Vagina (tissue), 2 donors: ENCODE measurements at regions not wholly inside any gene's neighbourhood (a gene's known extent, or its start where the extent isn't known, plus 50 kb on each side); places are given as distances from the start of the nearest gene placed in this dataset.

Source experiments
- CTCF ChIP-seq, 3 experiments: fragments of 450-650 bp in 2 of 3; fragments of 200-600 bp in 1 of 3; sonication (generic) in 1 of 3; IDR thresholded peaks; one replicate each; pipeline ENCODE4 v1.5.1; 2017 to 2019; ENCODE audit warnings: antibody characterized with exemption in 3 of 3, mild to moderate bottlenecking in 2 of 3, moderate library complexity in 2 of 3
- POLR2A ChIP-seq, 2 donors: fragments of 450-650 bp; IDR thresholded peaks; one replicate each; pipeline ENCODE4 v1.6.1; 2017; ENCODE audit warnings: antibody characterized with exemption in 2 of 2, mild to moderate bottlenecking in 2 of 2, moderate library complexity in 2 of 2
- POLR2AphosphoS5 ChIP-seq, 2 donors: sonication (generic); formaldehyde crosslinking; IDR thresholded peaks; one replicate each; pipeline ENCODE4 v1.9.0; 2017; ENCODE audit warnings: antibody characterized with exemption in 2 of 2, mild to moderate bottlenecking in 2 of 2, low read depth in 1 of 2; ENCODE audit not compliant: insufficient read depth in 1 of 2

GRCh38 chr13:39904959-39905358, 249.5 kb downstream of the COG6 start:
- no peak for TF ChIP-seq CTCF (IDR thresholded peaks at IDR 0.05)
- no peak for TF ChIP-seq POLR2AphosphoS5 (IDR thresholded peaks at IDR 0.05; ENCODE audit: insufficient read depth in 1 of 2, low read depth in 1 of 2)
- TF ChIP-seq POLR2A (IDR thresholded peaks at IDR 0.05), result no peak
